ENCODE measurements at regions not wholly inside any gene's neighbourhood (a gene's known extent, or its start where the extent isn't known, plus 50 kb on each side); places are given as distances from the start of the nearest gene placed in this dataset.

- TF ChIP-seq GATA2 (IDR thresholded peaks at IDR 0.05; ENCODE audit: insufficient read depth, insufficient read length, low read depth, low read length): no peak
- no peak for TF ChIP-seq CTCF (IDR thresholded peaks at IDR 0.05; ENCODE audit: extremely low read depth in 1 of 2, insufficient read depth in 1 of 2, low read depth in 1 of 2, low read length in 2 of 2)
- TF ChIP-seq POLR2A (IDR thresholded peaks at IDR 0.05; ENCODE audit: low read depth, low read length): no peak
- TF ChIP-seq FOS (IDR thresholded peaks at IDR 0.05; ENCODE audit: borderline replicate concordance, insufficient read depth, low read length): no peak
- TF ChIP-seq MYC (IDR thresholded peaks at IDR 0.05; ENCODE audit: low read depth, low read length): no peak
Observed at GRCh38 chr18:37657493-37657892, 91.9 kb upstream of the CELF4 start.

Measured in endothelial cell of umbilical vein (primary cell).